IMR-90 (cell line): ENCODE measurements at regions not wholly inside any gene's neighbourhood (a gene's known extent, or its start where the extent isn't known, plus 50 kb on each side); places are given as distances from the start of the nearest gene placed in this dataset.

ENCODE experiments used
- CTCF ChIP-seq: conservative IDR thresholded peaks from 2 replicates; pipeline ENCODE4 v1.5.1; 2012; ENCODE audit warnings: mild to moderate bottlenecking, low read depth, low read length, improper control_type of control experiment
- MXI1 ChIP-seq: IDR thresholded peaks from 2 replicates; pipeline ENCODE4 v1.6.1; 2012; ENCODE audit warnings: low read depth, mild to moderate bottlenecking, low read length, moderate library complexity, borderline replicate concordance

GRCh38 chr3:64743887-64744243 is 56.1 kb upstream of the ADAMTS9 start:
- TF ChIP-seq CTCF (no peak), MXI1 (no peak)
